Lung microvascular endothelial cell (primary cell): ENCODE measurements at regions not wholly inside any gene's neighbourhood (a gene's known extent, or its start where the extent isn't known, plus 50 kb on each side); places are given as distances from the start of the nearest gene placed in this dataset.

Experiments used
- DNase-seq, 2 donors: peaks; one replicate each; pipeline versions ENCODE4 v3.0.0 to v3.0.0-alpha.2; 2010; ENCODE audit warnings: low read depth in 2 of 2

DNA sequence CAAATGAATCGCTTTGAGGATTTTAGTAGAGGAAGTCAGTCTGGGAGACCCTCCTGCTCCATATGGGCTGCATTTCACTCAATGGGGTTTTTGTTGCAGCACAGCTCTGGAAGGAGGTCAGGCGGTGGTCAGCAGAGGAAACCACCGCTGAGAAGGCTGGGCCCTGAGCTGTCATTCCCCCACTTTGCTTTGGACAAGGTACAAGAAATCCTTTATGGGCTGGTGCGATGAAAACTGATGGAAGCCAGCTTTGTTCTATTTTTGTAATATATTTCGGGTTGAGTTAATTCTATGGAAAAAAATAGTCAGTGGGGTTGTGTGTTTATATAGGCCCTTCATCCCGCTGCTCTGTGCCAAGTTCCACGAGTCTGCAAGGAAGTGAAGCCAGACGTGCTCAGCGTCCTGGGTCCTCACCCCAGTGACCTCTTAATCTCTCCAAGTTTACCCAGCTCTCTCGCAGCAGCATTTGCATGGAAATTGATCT, 157.1 kb upstream of the TMC3 start:
- DNase-seq = peak; percentile 57 to 82

DNA sequence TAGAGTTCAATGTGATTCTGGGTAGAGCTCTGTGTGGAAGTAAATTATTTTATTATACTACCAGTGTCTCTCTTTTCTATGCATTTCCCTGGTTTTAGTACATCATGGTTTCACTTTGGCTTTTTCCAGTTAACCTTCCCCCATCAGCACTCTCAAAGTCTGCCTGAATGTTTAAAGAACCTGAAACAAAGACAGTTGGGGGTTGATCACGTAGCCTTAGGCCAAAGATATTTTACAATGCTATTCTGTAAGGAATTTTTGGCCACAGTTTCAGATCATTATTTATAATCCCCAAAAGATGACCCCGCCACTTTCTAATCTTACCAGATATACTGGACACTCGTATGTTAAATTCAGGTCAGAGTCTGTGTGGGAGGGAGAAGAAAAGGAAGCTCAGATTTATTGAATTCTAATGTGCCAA, 156.3 kb upstream of the TMC3 start:
- DNase-seq = no peak

DNA sequence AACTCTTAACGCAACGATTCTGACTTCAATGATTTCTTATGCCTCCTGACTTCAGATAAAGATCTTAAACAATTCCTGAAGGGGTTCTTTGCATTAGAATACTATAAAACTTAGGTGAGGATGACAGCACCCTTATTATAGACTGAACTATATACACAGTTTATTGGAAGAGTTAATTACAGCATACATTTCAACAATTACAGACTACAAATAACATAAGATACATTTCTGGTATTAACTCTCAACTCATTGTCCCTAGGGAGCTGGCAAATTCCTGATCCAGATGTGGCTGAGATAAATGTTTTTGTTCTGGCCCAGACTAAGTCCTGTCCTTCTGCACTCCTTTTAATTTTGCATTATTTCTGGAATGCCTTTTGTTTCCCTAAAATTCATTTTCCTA, 155.5 kb upstream of the TMC3 start:
- no peak for DNase-seq

DNA sequence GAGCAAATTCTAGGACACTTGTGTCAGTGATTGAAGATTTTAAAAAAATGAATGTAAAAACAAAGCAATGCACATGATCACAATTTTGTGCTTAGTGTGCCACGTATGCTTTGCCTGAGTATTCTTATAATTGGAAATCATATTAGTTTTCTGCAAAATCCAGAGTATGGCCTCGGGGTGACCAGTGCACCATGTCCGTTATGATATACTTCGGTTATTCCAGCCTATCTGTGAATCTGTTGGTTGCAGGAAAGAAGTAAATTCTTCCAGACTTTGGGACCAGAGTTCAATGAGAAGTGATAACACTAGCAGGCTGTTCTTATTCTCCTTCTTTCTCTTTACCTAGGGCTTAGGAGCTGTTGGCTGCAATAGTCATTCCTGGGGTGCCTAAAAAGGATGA, 152.0 kb upstream of the TMC3 start:
- DNase-seq = no peak

DNA sequence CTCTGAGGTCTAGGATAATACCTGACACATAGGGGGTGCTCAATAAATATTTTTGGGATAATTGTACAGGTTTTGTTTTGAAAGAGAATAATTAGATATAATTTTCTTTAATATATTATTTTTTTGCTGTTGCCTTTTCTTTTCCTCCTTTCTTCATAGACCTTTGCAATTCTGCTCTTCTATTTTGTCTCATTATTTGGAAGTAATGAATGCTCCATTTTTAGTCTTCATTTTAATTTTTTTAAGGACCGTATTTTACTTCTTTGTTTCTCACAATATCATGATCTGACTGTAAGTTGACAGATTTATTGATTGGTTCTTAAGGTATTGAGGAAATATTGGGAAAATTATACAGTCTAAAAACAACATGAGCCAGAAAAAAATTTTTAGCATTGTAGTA, 150.5 kb upstream of the TMC3 start:
- no peak for DNase-seq

DNA sequence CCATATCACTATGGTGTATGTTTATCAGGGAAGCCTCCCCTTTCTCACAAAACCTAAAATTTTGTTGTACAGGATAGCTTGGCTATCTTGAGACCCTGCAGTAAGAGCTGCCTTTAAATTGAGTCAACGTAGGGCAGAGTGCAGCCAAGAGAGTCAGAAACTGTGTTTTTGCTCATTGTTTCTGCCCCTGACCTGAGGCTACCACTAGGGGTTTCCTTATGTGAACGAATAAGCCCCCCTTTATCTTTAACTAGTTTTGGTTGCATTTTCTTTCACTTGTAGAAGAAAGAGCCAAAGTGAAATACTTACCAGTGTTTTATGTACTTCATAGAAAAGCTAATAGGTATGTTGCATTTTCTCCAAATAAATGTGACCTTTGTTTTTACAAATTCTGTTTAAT, 149.9 kb upstream of the TMC3 start:
- no peak for DNase-seq

DNA sequence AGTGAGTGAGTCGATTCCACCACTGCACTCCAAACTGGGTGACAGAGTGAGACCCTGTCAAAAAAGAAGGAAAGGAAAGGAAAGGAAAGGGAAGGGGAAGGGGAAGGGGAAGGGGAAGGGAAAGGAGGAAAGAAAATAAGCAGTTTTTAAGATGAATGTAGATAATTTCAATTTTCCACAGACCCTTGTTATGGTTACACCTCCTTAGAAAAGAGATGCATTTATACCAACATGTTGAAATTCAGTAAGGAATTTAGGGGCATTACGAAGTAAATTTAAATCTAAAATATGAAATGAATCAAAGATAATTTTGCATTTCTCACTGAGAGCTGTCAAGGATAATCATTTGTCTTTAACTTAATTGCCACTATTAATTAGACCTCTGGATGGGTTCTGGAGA, 146.5 kb upstream of the TMC3 start:
- no peak for DNase-seq

DNA sequence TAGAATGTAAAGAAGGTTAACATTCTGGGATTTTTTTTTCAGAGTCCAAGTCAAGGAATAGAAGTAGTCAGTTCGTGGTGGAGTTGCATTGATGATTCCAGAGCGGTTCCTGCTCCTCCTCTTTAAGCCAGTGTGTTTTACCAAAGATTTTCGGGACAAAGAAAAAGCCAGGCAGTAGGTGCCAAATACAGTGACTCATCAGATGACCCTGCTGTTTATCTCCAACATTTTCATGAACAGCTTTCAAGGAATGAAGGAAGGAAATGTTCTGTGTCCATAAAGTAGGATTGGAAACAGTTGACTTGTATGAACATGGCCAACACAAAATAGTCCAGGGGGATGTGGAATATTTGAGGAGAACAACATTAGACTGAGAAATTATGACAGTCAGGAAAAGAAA, 142.4 kb upstream of the TMC3 start:
- peak; percentile 74 to 83 for DNase-seq

DNA sequence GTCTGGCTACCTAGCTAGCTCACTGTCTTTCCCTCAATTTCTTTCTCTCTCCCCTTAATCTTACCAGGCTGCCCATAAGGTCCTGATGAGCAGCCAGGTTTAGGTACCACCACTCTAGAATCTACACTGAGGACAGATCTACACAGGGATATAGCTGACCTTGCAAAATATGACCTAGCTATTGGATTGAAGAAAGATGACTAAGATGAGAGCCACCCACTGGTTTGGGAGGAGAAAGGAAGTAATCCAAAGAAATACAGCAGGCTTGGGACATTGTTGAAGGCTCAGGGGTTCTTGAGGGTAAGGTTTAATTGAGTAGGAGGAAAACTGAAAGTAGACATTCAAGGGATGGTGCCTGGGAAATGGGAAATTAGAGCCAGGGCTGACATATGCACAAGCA, 142.0 kb upstream of the TMC3 start:
- DNase-seq = peak in 1 of 2 donors; percentile 47

DNA sequence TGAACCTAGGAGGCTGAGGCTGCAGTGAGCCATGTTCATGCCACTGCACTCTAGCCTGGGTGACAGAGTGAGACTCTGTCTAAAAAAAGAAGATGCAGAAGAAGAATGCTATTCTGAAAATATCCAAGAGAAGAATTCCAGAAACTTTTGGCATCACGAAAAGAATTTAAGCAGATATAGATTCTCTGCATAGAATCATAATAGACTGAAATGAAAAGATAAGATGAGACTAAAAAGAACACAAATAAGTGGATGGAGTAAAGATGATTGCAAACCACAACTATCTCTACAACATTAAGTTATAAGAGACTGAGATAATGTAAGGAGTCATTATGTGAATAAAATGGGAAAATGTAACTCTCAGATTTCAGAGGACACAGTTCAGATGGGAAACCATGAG, 140.7 kb upstream of the TMC3 start:
- DNase-seq = no peak

DNA sequence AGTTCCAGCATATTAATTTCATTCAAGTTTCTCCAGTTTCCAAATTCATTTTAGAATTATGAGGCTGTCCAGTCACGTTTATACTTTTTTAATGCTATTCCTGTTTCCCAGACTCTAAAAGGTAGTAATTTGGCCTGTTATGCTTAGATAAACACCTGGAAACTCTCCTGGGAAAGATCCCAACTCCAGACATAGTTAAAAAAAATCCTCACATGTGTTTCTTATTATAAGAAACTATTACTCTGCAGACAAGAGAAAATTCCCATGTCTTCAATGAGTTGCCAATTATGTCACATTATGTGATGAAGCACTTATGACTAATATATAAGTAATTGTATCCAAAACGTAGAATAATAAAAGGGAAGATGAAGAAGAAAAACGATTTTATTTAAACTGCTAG, 137.1 kb upstream of the TMC3 start:
- peak in 1 of 2 donors; percentile 58 for DNase-seq

DNA sequence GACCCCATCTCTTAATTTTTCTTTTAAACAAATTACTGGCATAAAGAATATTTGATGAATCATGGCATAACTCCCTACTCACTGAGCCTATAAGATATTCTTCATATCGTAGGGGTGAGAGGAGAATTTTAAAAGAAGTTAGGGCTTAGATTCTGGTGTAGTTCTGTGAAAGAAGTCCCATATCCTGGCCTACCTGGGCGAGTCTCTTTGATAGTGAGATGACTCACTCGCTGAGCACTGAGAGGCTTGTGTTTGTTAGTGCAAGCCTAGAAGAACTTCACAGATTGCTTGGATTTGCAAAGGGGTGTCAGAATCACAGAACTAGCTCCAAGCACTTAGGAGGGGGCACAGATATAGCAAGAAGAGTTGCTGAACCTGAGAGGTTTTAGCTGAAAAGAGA, 133.8 kb upstream of the TMC3 start:
- DNase-seq = no peak

DNA sequence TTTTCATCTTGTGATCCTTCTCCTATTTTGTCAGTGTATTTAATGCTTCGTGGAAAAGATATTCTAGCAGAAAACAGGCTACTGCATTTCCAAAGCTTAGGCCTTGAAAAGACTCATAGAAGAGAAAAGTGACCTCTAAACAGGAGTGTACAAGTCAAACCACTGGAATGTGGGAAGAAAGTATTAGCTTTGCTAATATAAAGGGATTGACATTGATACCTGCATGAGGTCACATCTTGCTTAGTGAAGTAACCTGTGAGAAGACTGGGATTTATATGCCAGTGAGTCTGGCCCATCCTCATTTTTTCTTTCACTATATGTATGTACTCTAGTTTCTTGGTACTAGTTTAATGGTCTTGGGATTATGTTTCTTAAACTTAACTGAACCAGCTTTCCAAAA, 132.9 kb upstream of the TMC3 start:
- DNase-seq = no peak

DNA sequence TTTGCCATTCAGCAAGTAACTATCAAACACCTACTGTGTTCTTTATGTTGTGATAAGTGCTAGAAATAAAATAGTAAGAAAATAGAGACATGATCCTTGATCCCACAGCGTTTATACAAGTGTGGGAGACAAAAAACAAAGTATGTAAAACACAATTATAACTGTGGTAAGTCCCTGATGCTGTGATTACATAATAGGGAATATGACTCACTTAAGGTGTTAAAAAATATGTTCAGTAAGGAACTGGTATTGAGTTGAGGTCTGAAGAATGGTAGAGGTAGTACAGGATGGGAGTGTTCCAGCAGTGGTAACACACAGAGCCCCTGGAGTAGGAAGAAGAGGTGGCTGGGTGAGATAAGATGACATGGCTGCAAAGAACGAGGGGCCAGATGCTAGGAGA, 132.1 kb upstream of the TMC3 start:
- DNase-seq = no peak

DNA sequence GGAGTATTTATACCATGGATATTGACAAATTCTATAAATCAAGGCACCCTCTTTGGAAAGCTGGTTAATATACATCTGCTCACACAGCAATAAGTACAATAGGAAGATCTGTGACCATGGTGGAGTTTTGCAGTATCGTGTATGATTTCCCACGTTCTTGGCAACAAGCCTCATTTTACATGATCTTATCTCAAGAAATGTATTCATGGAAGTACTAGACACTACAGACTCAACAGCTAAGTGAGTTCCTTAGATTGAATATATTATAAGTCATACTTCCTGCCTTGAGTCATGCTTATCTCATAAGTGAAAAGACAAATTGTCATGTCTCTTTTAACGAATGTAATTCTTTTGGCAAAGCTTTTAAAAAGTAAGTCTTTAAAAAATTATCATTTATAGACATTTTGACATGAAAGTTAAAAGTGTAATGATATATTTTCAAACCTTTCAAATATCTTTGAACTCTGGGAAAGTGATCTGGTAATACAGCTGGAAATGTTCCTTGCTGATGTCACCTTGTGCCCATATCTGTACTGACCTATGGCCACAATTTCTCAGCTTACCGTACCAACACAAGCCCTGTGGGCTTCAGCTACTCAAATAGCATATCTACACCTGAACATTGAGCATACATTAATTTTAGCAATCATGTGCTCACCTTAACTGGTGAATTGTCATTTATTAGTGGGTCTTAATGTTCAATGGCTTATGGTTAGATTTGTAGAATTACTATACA, 130.3 kb upstream of the TMC3 start:
- DNase-seq = peak; percentile 30 to 96

DNA sequence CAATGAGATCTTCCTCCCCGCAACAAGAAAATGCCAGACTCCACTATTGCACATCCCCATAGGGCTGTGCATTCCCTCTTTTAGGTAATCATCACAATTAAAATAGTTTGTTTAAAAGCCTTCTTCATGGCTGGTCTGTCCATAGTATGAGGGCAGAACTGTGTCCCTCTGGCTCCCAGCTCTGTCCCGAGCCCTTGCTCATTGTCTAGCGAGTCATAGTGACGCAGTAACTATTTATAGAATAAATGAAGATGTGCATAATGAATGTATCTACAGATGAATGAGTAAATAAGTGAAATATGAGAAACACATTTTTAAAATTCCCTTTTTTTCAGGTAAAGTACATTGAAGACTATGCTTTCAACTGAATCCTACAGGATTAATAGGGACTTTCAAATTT, 128.4 kb upstream of the TMC3 start:
- DNase-seq = no peak

DNA sequence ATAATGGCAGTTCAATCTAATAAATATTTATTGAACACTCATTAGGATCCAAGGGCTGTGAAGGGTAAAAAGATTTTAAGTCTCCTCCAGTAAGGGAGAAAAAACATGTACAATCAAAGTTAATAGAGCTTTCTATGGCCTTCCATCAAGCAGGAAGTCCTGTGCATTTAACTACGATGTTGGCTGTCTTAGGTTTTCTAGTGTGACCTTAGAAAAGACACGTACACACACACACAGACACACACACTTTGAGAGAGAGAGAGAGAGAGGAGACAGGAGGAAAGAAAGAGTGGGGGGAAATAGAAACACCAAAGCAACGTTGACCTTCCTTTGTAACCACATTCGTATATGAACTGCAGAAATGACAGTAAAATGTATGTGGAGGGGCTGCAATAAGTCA, 126.1 kb upstream of the TMC3 start:
- DNase-seq = no peak

DNA sequence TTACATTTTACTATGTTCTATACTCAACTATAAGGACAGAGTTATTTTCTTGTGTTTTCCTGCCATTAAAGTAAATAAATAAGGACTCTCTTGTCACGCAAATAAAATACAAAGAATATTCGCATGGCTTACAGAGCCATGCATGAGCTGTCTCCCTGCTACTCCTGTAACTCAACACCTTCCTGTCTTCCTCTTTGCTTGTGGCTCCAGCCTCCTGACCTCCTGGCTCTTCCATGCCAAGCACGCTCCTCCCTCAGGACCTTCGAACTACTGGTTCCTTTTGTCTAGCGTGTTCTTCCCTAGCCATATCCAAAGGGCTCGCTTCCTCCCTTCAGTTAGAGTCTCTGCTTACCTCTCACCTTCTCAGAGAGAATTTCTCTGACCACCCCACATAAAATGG, 124.3 kb upstream of the TMC3 start:
- DNase-seq = no peak

DNA sequence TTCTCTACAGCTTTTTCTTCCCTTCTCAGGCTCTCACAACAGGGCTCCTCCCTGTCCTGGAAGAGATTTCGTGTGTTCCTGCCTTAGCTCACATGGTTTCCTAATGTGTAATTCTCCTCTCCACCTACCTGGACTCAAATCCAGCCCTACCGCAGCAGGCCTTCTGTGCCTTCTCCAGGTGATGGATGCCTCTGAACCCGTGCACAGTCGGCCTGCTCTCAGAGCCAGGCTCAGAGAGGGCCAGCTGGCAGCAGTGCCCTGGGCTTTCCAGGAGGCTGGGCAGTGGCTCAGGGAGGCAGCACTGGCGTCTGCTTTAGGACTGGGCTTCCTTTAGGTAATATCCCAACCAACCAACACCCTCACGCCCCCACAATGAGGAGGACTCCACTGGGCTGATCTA, 123.2 kb upstream of the TMC3 start:
- DNase-seq = no peak

DNA sequence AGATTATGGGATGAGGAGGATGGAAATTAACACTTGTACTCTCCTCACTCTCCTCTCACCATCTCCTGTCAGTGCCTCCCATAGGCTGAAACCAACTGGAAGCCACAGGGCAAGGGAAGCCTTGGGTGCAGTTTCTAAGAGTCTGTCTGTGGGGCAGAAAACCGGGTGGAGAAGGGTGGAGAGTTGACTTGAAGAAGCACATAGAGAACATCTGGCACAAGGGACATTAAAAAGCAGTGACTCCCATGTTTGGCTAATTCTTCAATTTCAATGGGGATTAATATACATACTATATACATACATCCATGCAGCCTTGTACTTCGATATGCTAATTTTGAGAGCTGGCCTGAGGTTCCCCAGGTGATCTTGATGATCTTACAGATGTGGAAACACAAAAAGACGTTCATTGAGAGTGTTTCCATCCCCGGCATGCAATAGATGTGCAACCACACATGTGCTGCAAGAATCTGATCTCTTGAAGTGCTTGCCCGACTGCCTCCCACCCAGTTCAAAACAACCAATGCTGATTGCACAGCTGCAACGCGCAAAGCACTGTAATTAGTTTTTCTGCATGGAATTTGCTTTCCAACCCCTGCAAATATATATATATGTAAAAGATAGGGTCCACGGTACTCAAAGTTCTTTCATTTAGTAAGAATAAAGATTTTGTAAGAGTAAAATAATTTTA, 121.9 kb upstream of the TMC3 start:
- no peak for DNase-seq

DNA sequence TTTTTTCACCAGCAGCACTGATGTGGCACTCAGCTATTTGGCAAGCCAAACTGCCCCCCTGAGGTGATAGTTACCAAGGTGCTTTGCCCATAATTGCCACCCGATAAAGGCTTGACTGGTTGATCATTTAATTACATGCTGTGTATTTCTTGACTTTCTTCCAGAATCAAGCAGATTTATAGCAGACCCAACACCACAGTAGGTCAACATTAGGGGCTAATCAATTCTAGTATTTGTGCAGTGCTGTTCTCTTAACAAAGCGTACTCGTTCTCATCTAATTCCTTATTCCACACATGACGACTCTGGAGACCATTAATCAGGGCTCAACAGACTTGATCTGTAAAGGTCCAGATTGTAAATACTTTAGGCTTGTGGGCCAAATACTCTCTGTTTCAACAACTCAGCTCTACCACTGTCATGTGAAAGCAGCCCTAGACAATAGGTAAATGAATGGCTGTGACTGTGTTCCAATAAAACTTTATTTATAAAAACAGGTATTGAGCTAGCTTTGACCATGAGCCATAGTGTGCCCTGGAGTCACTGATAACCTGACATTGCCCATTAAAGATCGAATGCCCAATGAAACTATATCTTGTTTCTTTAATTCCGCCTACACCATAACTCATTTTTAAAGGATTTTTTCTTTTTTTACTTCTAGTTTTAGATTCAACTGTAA, 119.1 kb upstream of the TMC3 start:
- no peak for DNase-seq

DNA sequence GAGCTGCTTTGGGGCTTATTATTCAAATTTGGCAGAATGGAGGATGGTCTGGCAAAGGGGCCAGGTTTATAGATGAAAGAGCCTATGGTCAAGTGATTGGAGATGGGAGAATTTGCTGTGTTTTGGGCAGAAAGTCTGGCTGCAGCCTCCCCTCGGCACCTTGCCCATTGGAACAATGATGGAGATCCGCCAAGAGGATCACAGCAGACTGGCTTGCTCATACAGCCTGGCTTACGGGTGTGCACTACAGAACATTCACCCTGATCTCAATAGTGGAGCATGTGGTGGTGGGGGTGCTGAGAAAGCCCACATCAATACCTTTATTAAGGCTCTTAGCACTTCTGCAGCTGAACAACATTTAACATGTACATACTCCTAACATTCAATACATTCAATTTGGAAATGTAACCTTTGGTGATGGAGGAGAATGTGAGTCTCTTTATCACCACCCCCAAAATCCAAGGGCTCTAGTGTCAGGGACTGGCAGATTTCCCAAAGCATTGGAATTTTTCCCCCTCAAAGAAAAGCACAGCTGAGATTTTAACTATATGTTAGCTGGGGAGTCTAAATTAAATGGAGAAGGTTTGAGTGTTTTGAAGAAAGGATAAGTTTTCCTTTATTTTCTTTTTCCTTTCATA, 118.4 kb upstream of the TMC3 start:
- peak; percentile 75 to 93 for DNase-seq
